HG03196 (cell line): ENCODE measurements at regions not wholly inside any gene's neighbourhood (a gene's known extent, or its start where the extent isn't known, plus 50 kb on each side); places are given as distances from the start of the nearest gene placed in this dataset.
"Not testable (repeated sequence)": the region's sequence is repeated elsewhere in the genome, so short reads cannot be mapped to it uniquely, and the experiment has no call there.

Source experiments
- ATAC-seq: cut with Tn5 transposase; IDR thresholded peaks from one replicate; pipeline ENCODE4 v1.9.1; 2021; ENCODE audit not compliant: unreplicated experiment

DNA sequence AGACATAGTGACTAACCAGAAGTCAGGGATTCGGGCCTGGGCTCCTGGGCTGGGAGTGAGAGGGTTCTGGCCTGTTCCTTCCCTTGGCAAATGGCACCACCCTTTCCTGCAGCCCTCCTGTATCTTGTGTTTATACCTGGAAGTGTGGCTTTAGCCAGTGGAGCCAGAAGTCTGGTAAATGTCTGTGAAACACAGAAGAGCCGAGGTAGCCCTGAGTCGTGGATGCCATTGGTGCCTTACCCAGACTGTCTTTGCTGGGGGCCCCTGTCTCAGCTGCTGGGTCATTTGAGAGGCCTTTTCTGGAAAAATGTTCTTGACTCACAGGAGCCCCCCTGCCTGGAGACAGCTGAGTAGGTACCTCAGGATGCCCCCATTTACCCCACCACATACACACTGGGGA is 95.7 kb upstream of the BASP1 start:
- no peak for ATAC-seq

- no peak for ATAC-seq
Measured at GRCh38 chr5:17123010-17123409, 94.4 kb upstream of the BASP1 start.

DNA sequence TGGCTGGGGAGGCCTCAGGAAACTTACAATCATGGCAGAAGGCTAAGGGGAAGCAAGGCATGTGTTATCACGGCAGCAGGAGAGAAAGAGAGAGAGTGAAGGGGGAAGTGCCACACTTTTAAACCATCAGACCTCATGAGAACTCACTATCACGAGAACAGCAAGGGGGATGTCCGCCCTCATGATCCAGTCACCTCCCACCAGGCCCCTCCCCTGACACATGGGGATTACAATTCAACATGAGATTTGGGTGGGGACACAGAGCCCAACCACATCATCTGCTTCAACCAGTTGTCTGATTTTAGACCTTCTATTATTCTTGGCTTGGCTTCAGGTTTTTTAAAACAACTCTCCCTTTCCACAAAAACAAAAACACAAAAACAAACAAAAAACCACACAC is 93.7 kb upstream of the BASP1 start:
- ATAC-seq, result not testable (repeated sequence)

GRCh38 chr5:17127743-17128231 is 89.6 kb upstream of the BASP1 start:
- no peak for ATAC-seq

GRCh38 chr5:17129093-17129849 is 88.2 kb upstream of the BASP1 start:
- no peak for ATAC-seq

GRCh38 chr5:17130302-17130701 is 87.1 kb upstream of the BASP1 start:
- ATAC-seq, result not testable (repeated sequence)

GRCh38 chr5:17132444-17133083 is 84.9 kb upstream of the BASP1 start:
- ATAC-seq, result no peak

DNA sequence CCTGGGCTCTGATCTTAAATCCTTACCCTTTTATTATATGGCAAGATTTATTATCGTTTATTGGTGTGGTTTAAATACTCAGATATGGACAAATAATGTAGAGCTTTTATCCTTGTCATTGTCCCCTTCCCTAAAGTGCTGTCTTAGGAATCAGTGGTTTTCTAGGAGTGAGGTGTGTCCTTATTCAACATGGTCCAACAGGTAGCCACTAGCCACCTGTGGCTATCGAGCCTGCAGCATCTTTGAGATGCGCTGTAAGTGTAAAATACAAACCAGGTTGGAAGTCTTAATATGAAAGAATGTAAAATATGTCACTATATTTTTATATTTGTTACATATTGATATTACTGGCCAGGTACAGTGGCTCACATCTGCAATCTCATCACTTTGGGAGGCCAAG is 82.4 kb upstream of the BASP1 start:
- ATAC-seq, result no peak

- ATAC-seq, result no peak
Measured at GRCh38 chr5:17143335-17143734, 74.1 kb upstream of the BASP1 start.

DNA sequence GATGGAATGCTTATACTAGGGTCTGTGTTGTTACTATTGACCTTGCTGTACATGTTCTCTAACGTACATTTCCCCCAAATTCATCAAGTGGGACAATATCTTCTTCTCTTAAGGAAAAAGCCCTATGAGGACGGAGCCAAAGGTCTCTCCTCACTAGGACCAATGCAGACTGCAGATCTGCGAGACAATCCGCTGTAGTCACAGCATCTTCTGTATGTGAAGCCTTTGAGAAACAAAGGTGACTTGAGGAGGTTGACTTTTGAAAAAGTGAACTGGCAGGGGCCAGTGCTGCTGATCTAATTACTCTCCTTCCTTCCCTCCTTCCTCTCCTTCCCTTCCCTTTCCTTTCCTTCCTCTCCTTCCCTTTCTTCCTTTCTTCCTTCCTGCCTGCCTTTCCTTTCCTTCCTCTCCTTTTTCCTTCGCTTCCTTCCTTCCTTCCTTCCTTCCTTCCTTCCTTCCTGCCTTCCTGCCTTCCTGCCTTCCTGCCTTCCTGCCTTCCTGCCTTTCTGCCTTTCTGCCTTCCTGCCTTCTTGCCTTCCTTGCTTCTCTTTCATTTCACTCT is 71.1 kb upstream of the BASP1 start:
- no peak for ATAC-seq

- no peak for ATAC-seq
Measured at GRCh38 chr5:17147170-17147569, 70.3 kb upstream of the BASP1 start.

- ATAC-seq, result no peak
Measured at GRCh38 chr5:17147617-17148016, 69.8 kb upstream of the BASP1 start.

GRCh38 chr5:17148481-17148880 is 69.0 kb upstream of the BASP1 start:
- no peak for ATAC-seq

DNA sequence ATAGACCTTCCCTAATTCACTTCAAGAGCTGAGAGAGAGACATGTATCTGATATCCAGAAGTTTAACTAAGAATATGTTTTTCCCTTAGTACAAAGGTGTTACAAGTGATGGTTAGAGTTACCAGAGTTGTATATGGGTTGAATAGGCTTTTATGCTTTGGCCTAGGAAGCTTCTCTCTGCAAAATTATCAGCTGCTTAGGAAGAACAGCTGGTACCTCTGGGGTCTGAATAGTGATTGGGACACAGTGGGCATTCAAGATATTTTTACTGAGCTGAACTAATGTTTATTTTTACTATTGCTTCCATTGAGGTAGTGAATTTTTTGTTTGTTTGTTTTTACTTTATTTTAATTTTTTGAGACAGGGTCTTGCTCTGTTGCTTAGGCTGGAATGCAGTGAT is 67.6 kb upstream of the BASP1 start:
- ATAC-seq, result no peak

DNA sequence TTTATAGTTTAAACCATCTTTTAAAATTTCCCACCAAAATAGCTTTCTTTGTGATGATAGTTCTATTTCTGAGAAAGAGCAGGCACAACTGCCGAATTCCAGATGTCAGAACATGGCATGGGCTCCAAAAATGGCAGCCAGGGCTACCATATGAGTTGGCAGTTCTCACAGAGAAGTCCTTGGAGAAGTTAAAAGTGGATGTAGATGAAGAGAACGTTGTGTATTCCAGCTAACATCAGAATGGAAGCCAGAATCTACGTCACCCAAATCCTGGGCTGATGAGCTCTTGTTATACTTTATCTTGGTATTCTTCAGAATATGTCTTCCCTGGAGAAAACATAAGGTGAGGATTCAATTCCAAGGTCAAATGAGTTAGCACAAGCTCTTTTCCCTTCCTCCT is 66.9 kb upstream of the BASP1 start:
- ATAC-seq, result no peak

DNA sequence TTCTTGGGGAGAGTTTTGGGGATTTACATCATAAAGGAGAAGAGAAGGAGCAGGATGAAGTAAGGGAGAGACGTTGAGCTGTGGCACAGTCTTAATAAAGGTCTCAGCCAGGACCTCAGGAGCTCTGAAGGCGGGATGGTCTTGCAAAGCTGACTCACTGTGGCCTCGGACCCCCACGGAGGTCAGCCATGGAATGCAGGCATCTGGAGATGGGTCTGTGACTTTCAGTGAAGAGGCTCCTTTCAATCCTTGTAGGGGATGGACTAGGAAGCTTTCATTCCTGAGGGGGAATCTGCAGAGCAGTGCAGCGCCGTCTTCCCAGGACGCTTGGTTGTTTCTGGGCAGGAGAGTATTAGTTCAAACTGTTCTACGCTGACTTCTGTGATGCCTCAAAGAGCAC is 65.7 kb upstream of the BASP1 start:
- ATAC-seq, result no peak

GRCh38 chr5:17154211-17154996 is 63.0 kb upstream of the BASP1 start:
- no peak for ATAC-seq

- no peak for ATAC-seq
Measured at GRCh38 chr5:17156463-17156862, 61.0 kb upstream of the BASP1 start.

DNA sequence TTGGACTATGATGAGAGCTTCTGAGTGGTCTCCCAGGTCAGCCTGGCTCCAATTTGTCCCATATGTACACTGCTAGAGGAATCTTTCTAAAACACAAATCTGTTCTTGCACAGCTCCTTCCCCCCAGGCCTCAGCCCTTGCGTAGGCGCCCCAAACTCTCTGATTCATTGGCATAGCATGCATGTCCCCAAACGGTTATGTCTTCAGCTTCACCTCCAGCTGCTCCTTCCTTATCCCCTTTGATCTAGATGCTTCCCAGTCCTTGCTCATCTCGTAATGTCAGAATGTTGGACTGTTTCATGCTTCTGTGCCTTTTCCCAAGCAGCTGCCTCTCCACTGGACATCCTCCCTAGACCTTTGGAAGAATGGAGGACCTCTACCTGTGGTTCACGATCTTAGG is 60.1 kb upstream of the BASP1 start:
- ATAC-seq, result no peak

GRCh38 chr5:17157916-17158529 is 59.4 kb upstream of the BASP1 start:
- ATAC-seq, result no peak

- ATAC-seq, result no peak
Measured at GRCh38 chr5:17160756-17161040, 56.7 kb upstream of the BASP1 start.
